CD8-positive, alpha-beta memory T cell (primary cell): ENCODE measurements at regions not wholly inside any gene's neighbourhood (a gene's known extent, or its start where the extent isn't known, plus 50 kb on each side); places are given as distances from the start of the nearest gene placed in this dataset.

Experiments used
- CTCF ChIA-PET: fragments of 350-600 bp; sonication (Branson Sonifier 250); formaldehyde crosslinking; loops from one replicate; lab custom pipeline; 2021; ENCODE audit warnings: antibody characterized with exemption; lab: Charles Lee
- POLR2A ChIA-PET: fragments of 350-600 bp; sonication (Branson Sonifier 250); formaldehyde crosslinking; loops from one replicate; lab custom pipeline; 2021; ENCODE audit warnings: antibody characterized with exemption; lab: Charles Lee
- DNase-seq, 5 donors: peaks; one replicate each; pipeline versions ENCODE4 v3.0.0 to v3.0.0-alpha.2; 2020 to 2022; ENCODE audit warnings: mixed read lengths in 1 of 5
- H3K27ac ChIP-seq: one replicate; pipeline ENCODE4 v1.7.0; 2013; ENCODE audit warnings: low read depth, mild to moderate bottlenecking, low read length, moderate library complexity
- H3K27me3 ChIP-seq: 2 replicates; pipeline ENCODE4 v1.7.0; 2013; ENCODE audit warnings: low read length, mild to moderate bottlenecking; ENCODE audit not compliant: insufficient read depth, poor library complexity, severe bottlenecking
- H3K36me3 ChIP-seq: 2 replicates; pipeline ENCODE4 v1.7.0; 2013; ENCODE audit warnings: mild to moderate bottlenecking, low read length, moderate library complexity; ENCODE audit not compliant: insufficient read depth
- H3K4me1 ChIP-seq: 2 replicates; pipeline ENCODE4 v1.7.0; 2013; ENCODE audit warnings: mild to moderate bottlenecking, low read length, moderate library complexity; ENCODE audit not compliant: insufficient read depth
- H3K4me3 ChIP-seq: 2 replicates; pipeline ENCODE4 v1.7.0; 2013; ENCODE audit warnings: mild to moderate bottlenecking, low read length
- H3K9me3 ChIP-seq: 2 replicates; pipeline ENCODE4 v1.7.0; 2013; ENCODE audit warnings: mild to moderate bottlenecking, low read length
- H3K27ac Mint-ChIP-seq, 8 donors: one replicate each; pipeline ENCODE4 v1.8.0; 2020 to 2021; ENCODE audit warnings: mixed read lengths in 8 of 8, mild to moderate bottlenecking in 6 of 8, inconsistent platforms in 3 of 8, moderate library complexity in 3 of 8
- H3K27me3 Mint-ChIP-seq, 2 donors: one replicate each; pipeline ENCODE4 v1.8.0; 2020 to 2021; ENCODE audit warnings: mixed read lengths in 2 of 2, mild to moderate bottlenecking in 1 of 2, moderate library complexity in 1 of 2
- H3K36me3 Mint-ChIP-seq, 3 donors: one replicate each; pipeline ENCODE4 v1.8.0; 2020 to 2021; ENCODE audit warnings: mixed read lengths in 3 of 3, inconsistent platforms in 1 of 3, mild to moderate bottlenecking in 1 of 3
- H3K4me1 Mint-ChIP-seq, 3 donors: one replicate each; pipeline ENCODE4 v1.8.0; 2020 to 2021; ENCODE audit warnings: mixed read lengths in 3 of 3, inconsistent platforms in 1 of 3, mild to moderate bottlenecking in 1 of 3
- H3K4me3 Mint-ChIP-seq, 7 donors: one replicate each; pipeline ENCODE4 v1.8.0; 2020 to 2021; ENCODE audit warnings: mixed read lengths in 7 of 7, mild to moderate bottlenecking in 6 of 7, moderate library complexity in 4 of 7, inconsistent platforms in 2 of 7
- H3K9me3 Mint-ChIP-seq, 5 donors: one replicate each; pipeline ENCODE4 v1.8.0; 2020 to 2022; ENCODE audit warnings: mixed read lengths in 5 of 5, mild to moderate bottlenecking in 3 of 5, moderate library complexity in 2 of 5, inconsistent platforms in 1 of 5

GRCh38 chr12:79521576-79521975 is 169.2 kb downstream of the PAWR start:
- POLR2A ChIA-PET, result no interaction called here
- Mint-ChIP-seq H3K27me3 (peaks cover 0 to 3% of the 10 kb centered on the region in 2 donors), H3K27ac (peak overlapping the region in 1 of 8 donors; percentile 59), H3K36me3 (no peaks in the 10 kb centered on the region), H3K9me3 (peaks cover 0 to 2% (median 0%) of the 10 kb centered on the region in 5 donors), H3K4me3 (no peak overlapping the region), H3K4me1 (no peaks in the 10 kb centered on the region)
- Histone ChIP-seq H3K4me3 (no peak overlapping the region), H3K27me3 (no peaks in the 10 kb centered on the region), H3K4me1 (no peaks in the 10 kb centered on the region), H3K9me3 (no peaks in the 10 kb centered on the region), H3K27ac (no peak overlapping the region), H3K36me3 (no peaks in the 10 kb centered on the region)
- DNase-seq, result no peak
- CTCF ChIA-PET, result no interaction called here

GRCh38 chr12:79517363-79517762 is 173.4 kb downstream of the PAWR start:
- H3K4me1 Mint-ChIP-seq, result no peaks in the 10 kb centered on the region
- peaks cover 5 to 13% (median 7%) of the 10 kb centered on the region in 5 donors for H3K9me3 Mint-ChIP-seq
- no peak overlapping the region for H3K27ac Mint-ChIP-seq
- Histone ChIP-seq H3K4me1 (no peaks in the 10 kb centered on the region), H3K4me3 (no peak overlapping the region), H3K9me3 (no peaks in the 10 kb centered on the region), H3K27me3 (no peaks in the 10 kb centered on the region), H3K27ac (no peak overlapping the region), H3K36me3 (no peaks in the 10 kb centered on the region)
- CTCF ChIA-PET, result no interaction called here
- H3K27me3 Mint-ChIP-seq, result no peaks in the 10 kb centered on the region
- H3K4me3 Mint-ChIP-seq, result no peak overlapping the region
- DNase-seq, result no peak
- POLR2A ChIA-PET, result no interaction called here
- H3K36me3 Mint-ChIP-seq, result peaks cover 0 to 4% (median 0%) of the 10 kb centered on the region in 3 donors

- H3K9me3 ChIP-seq, result no peaks in the 10 kb centered on the region
- Mint-ChIP-seq H3K27me3 (peaks cover 0 to under 1% of the 10 kb centered on the region in 2 donors), H3K4me1 (no peaks in the 10 kb centered on the region), H3K4me3 (no peak overlapping the region), H3K9me3 (peaks cover 5 to 15% (median 7%) of the 10 kb centered on the region in 5 donors), H3K27ac (no peak overlapping the region), H3K36me3 (peaks cover 0 to 4% (median 0%) of the 10 kb centered on the region in 3 donors)
- no peaks in the 10 kb centered on the region for H3K4me1 ChIP-seq
- DNase-seq, result no peak
- H3K27me3 ChIP-seq, result no peaks in the 10 kb centered on the region
- ChIA-PET POLR2A (no interaction called here), CTCF (no interaction called here)
- no peaks in the 10 kb centered on the region for H3K36me3 ChIP-seq
- no peak overlapping the region for H3K27ac ChIP-seq
- no peak overlapping the region for H3K4me3 ChIP-seq
Measured at GRCh38 chr12:79515530-79515935, 175.2 kb downstream of the PAWR start.

DNA sequence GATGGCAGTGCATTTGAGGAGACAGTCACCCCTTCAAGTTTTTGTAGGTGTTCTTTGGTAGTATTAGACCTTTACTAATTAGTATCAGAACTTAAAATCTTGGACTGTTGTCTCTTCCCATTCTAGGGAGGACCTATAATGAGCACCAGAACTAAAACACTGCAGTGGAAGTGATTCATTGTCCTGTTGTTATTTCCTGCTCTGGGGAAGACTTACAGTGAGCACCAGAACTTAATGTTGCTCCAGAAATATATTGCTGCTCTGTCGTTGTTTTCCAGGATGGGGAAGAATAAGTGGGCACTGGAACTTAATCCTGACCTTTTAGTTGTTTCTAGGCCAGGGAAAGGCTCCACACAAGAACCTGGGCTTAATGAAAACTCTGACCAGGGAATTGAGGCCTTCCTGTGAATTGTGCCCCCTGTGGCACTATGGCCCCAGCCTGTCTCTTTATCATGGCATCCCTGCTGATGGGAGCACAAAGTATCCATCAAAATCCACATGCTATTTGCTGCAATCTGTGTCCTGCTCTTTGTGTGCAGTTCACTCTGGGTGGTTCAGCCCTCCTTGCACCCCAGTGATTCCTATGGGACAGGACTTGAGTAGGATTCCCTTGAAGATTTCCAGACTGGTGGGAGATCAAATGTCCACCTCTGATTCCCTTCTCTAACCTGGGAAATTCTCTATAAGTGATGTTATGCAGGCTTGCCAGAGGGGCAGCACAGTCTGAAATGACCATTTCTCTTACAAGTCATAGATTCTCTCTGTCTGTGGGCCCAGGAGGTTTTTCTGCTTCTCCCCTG is 175.8 kb downstream of the PAWR start:
- Histone ChIP-seq H3K4me1 (no peaks in the 10 kb centered on the region), H3K9me3 (no peaks in the 10 kb centered on the region), H3K27me3 (no peaks in the 10 kb centered on the region), H3K27ac (no peak overlapping the region), H3K4me3 (no peak overlapping the region), H3K36me3 (no peaks in the 10 kb centered on the region)
- Mint-ChIP-seq H3K27me3 (peaks cover 0 to 1% of the 10 kb centered on the region in 2 donors), H3K36me3 (peaks cover 0 to 4% (median 0%) of the 10 kb centered on the region in 3 donors), H3K4me1 (no peaks in the 10 kb centered on the region), H3K9me3 (peaks cover 5 to 15% (median 7%) of the 10 kb centered on the region in 5 donors), H3K27ac (no peak overlapping the region), H3K4me3 (no peak overlapping the region)
- DNase-seq, result no peak
- POLR2A ChIA-PET, result no interaction called here
- CTCF ChIA-PET, result no interaction called here

- Mint-ChIP-seq H3K4me1 (no peaks in the 10 kb centered on the region), H3K36me3 (peaks cover 0 to 4% (median 0%) of the 10 kb centered on the region in 3 donors), H3K27me3 (peaks cover 0 to 1% of the 10 kb centered on the region in 2 donors), H3K27ac (no peak overlapping the region), H3K9me3 (peaks cover 5 to 21% (median 7%) of the 10 kb centered on the region in 5 donors), H3K4me3 (no peak overlapping the region)
- H3K36me3 ChIP-seq, result no peaks in the 10 kb centered on the region
- no peaks in the 10 kb centered on the region for H3K9me3 ChIP-seq
- no peak overlapping the region for H3K27ac ChIP-seq
- H3K4me1 ChIP-seq, result no peaks in the 10 kb centered on the region
- no peaks in the 10 kb centered on the region for H3K27me3 ChIP-seq
- ChIA-PET CTCF (no interaction called here), POLR2A (no interaction called here)
- DNase-seq, result no peak
- no peak overlapping the region for H3K4me3 ChIP-seq
Measured at GRCh38 chr12:79512068-79512467, 178.7 kb downstream of the PAWR start.

GRCh38 chr12:79508622-79509021 is 182.1 kb downstream of the PAWR start:
- DNase-seq, result no peak
- Mint-ChIP-seq H3K36me3 (no peaks in the 10 kb centered on the region), H3K4me3 (no peak overlapping the region), H3K9me3 (peaks cover 0 to 9% (median 3%) of the 10 kb centered on the region in 5 donors), H3K4me1 (no peaks in the 10 kb centered on the region), H3K27ac (no peak overlapping the region), H3K27me3 (peaks cover 0 to 2% of the 10 kb centered on the region in 2 donors)
- ChIA-PET CTCF (no interaction called here), POLR2A (no interaction called here)
- H3K36me3 ChIP-seq, result no peaks in the 10 kb centered on the region
- no peaks in the 10 kb centered on the region for H3K27me3 ChIP-seq
- no peaks in the 10 kb centered on the region for H3K9me3 ChIP-seq
- no peaks in the 10 kb centered on the region for H3K4me1 ChIP-seq
- H3K4me3 ChIP-seq, result no peak overlapping the region
- H3K27ac ChIP-seq, result no peak overlapping the region
